ENCODE measurements at regions not wholly inside any gene's neighbourhood (a gene's known extent, or its start where the extent isn't known, plus 50 kb on each side); places are given as distances from the start of the nearest gene placed in this dataset.
"Not testable (repeated sequence)": the region's sequence is repeated elsewhere in the genome, so short reads cannot be mapped to it uniquely, and the experiment has no call there.

- Histone ChIP-seq H3K9me3 (ENCODE audit: control insufficient read depth in 2 of 2, low read length in 2 of 2) (no peaks in the 10 kb centered on the region), H3K27me3 (ENCODE audit: control insufficient read depth in 2 of 2, insufficient read depth in 2 of 2, low read length in 2 of 2) (no peaks in the 10 kb centered on the region), H3K27ac (ENCODE audit: low read depth in 2 of 2, low read length in 2 of 2) (no peak overlapping the region), H3K4me1 (ENCODE audit: control insufficient read depth in 2 of 2, insufficient read depth in 2 of 2, low read length in 2 of 2) (no peaks in the 10 kb centered on the region), H3K4me3 (ENCODE audit: low read length in 2 of 2) (no peak overlapping the region), H3K9ac (ENCODE audit: low read depth in 1 of 2, low read length in 2 of 2) (no peak overlapping the region), H3K36me3 (ENCODE audit: control insufficient read depth in 2 of 2, insufficient read depth in 2 of 2, low read length in 2 of 2) (no peaks in the 10 kb centered on the region)
Measured at GRCh38 chr5:121049971-121050370, 585.9 kb downstream of the PRR16 start.

DNA sequence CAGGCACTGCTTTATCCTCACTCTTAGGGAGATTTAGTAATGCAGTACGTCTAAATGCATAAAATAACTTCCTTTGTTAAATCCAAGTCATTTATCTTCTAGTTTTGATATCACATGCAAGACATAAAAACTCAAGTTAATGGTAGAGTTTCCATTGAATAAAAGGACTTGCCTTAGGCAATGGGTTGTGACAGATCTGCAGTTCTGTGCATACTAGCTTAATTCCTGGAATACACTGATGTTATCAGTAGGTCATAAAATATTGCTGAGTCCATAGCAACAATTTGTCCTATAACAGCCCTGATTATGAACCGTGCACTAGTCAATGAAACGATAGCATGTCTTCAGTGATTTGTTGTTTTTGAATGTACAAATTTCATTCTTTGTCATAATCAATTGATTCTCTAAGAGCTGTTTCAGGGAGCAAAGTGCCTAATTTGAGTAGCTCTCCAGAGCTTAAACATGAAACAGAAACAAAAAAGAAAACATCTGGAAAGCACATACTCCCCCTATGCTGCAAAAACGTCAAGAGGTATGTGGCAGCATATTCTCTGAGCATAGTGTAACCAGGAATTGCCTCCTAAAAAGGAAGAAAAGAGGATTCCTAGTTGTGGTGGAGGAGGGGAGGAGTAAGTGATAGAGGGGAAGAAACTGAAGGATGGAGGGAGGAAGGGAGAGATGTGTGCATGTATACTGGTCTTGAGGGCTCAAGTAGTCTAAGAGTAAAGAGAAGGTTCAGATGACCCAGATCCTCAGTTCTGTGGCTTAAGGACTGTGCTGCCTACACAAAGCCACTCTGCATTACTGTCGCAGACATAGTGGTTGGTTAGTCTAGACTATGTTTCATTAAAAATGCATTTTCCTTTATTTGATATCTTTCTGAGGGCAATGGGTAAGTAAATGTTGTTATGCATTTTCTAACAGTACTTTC lies 589.2 kb downstream of the PRR16 start:
- no peak overlapping the region for H3K4me3 ChIP-seq (ENCODE audit: low read length in 2 of 2)
- no peaks in the 10 kb centered on the region for H3K36me3 ChIP-seq (ENCODE audit: control insufficient read depth in 2 of 2, insufficient read depth in 2 of 2, low read length in 2 of 2)
- H3K4me1 ChIP-seq (ENCODE audit: control insufficient read depth in 2 of 2, insufficient read depth in 2 of 2, low read length in 2 of 2) = no peaks in the 10 kb centered on the region
- no peaks in the 10 kb centered on the region for H3K27me3 ChIP-seq (ENCODE audit: control insufficient read depth in 2 of 2, insufficient read depth in 2 of 2, low read length in 2 of 2)
- no peak overlapping the region for H3K9ac ChIP-seq (ENCODE audit: low read depth in 1 of 2, low read length in 2 of 2)
- no peak overlapping the region for H3K27ac ChIP-seq (ENCODE audit: low read depth in 2 of 2, low read length in 2 of 2)
- H3K9me3 ChIP-seq (ENCODE audit: control insufficient read depth in 2 of 2, low read length in 2 of 2) = no peaks in the 10 kb centered on the region

DNA sequence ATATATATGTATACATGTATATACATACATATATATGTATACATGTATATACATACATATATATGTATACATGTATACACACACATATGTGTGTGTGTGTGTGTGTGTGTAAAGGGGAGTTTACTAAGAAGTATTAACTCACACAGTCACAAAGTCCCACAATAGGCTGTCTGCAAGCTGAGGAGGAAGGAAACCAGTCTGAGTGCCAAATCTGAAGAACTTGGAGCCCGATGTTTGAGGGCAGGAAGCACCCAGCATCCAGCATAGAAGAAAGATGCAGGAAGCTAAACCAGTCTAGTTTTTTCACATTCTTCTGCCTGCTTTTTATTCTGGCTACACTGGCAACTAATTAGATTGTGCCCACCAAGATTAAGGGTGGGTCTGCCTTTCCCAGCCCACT lies 591.5 kb downstream of the PRR16 start:
- H3K27me3 ChIP-seq (ENCODE audit: control insufficient read depth in 2 of 2, insufficient read depth in 2 of 2, low read length in 2 of 2) = no peaks in the 10 kb centered on the region
- no peak overlapping the region for H3K4me3 ChIP-seq (ENCODE audit: low read length in 2 of 2)
- H3K36me3 ChIP-seq (ENCODE audit: control insufficient read depth in 2 of 2, insufficient read depth in 2 of 2, low read length in 2 of 2) = no peaks in the 10 kb centered on the region
- no peak overlapping the region for H3K9ac ChIP-seq (ENCODE audit: low read depth in 1 of 2, low read length in 2 of 2)
- H3K4me1 ChIP-seq (ENCODE audit: control insufficient read depth in 2 of 2, insufficient read depth in 2 of 2, low read length in 2 of 2) = no peaks in the 10 kb centered on the region
- H3K27ac ChIP-seq (ENCODE audit: low read depth in 2 of 2, low read length in 2 of 2) = no peak overlapping the region
- H3K9me3 ChIP-seq (ENCODE audit: control insufficient read depth in 2 of 2, low read length in 2 of 2) = no peaks in the 10 kb centered on the region

GRCh38 chr5:121064241-121064640 lies 600.1 kb downstream of the PRR16 start:
- H3K4me3 ChIP-seq (ENCODE audit: low read length in 2 of 2); H3K27me3 ChIP-seq (ENCODE audit: control insufficient read depth in 2 of 2, insufficient read depth in 2 of 2, low read length in 2 of 2); H3K27ac ChIP-seq (ENCODE audit: low read depth in 2 of 2, low read length in 2 of 2); H3K4me1 ChIP-seq (ENCODE audit: control insufficient read depth in 2 of 2, insufficient read depth in 2 of 2, low read length in 2 of 2); H3K36me3 ChIP-seq (ENCODE audit: control insufficient read depth in 2 of 2, insufficient read depth in 2 of 2, low read length in 2 of 2); H3K9me3 ChIP-seq (ENCODE audit: control insufficient read depth in 2 of 2, low read length in 2 of 2); H3K9ac ChIP-seq (ENCODE audit: low read depth in 1 of 2, low read length in 2 of 2): not testable (repeated sequence)

DNA sequence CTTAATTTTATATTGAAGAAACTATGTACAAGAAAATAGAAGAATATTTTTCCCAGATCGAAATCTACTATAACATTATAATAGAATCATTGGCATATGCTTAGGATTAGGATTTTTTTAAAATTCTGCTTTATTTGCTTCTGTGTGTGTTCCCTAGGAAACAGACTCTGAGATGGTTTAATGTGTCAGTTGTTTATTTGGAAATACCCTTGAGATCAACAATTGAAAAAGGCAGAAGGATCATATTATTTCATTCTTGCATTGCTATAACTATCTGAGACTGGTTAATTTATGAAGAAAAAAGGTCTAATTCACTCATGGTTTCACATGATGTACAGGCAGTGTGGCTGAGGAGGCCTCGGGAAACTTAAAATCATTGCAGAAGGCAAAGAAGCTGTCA lies 622.6 kb downstream of the PRR16 start:
- H3K27ac ChIP-seq (ENCODE audit: low read depth in 2 of 2, low read length in 2 of 2) = no peak overlapping the region
- no peak overlapping the region for H3K9ac ChIP-seq (ENCODE audit: low read depth in 1 of 2, low read length in 2 of 2)
- no peaks in the 10 kb centered on the region for H3K36me3 ChIP-seq (ENCODE audit: control insufficient read depth in 2 of 2, insufficient read depth in 2 of 2, low read length in 2 of 2)
- H3K9me3 ChIP-seq (ENCODE audit: control insufficient read depth in 2 of 2, low read length in 2 of 2) = no peaks in the 10 kb centered on the region
- no peaks in the 10 kb centered on the region for H3K27me3 ChIP-seq (ENCODE audit: control insufficient read depth in 2 of 2, insufficient read depth in 2 of 2, low read length in 2 of 2)
- no peaks in the 10 kb centered on the region for H3K4me1 ChIP-seq (ENCODE audit: control insufficient read depth in 2 of 2, insufficient read depth in 2 of 2, low read length in 2 of 2)
- no peak overlapping the region for H3K4me3 ChIP-seq (ENCODE audit: low read length in 2 of 2)

GRCh38 chr5:121087560-121087959 lies 623.5 kb downstream of the PRR16 start:
- H3K9ac ChIP-seq (ENCODE audit: low read depth in 1 of 2, low read length in 2 of 2) = no peak overlapping the region
- H3K36me3 ChIP-seq (ENCODE audit: control insufficient read depth in 2 of 2, insufficient read depth in 2 of 2, low read length in 2 of 2) = no peaks in the 10 kb centered on the region
- no peaks in the 10 kb centered on the region for H3K4me1 ChIP-seq (ENCODE audit: control insufficient read depth in 2 of 2, insufficient read depth in 2 of 2, low read length in 2 of 2)
- H3K4me3 ChIP-seq (ENCODE audit: low read length in 2 of 2) = no peak overlapping the region
- H3K27me3 ChIP-seq (ENCODE audit: control insufficient read depth in 2 of 2, insufficient read depth in 2 of 2, low read length in 2 of 2) = no peaks in the 10 kb centered on the region
- no peak overlapping the region for H3K27ac ChIP-seq (ENCODE audit: low read depth in 2 of 2, low read length in 2 of 2)
- no peaks in the 10 kb centered on the region for H3K9me3 ChIP-seq (ENCODE audit: control insufficient read depth in 2 of 2, low read length in 2 of 2)

- no peak overlapping the region for H3K4me3 ChIP-seq (ENCODE audit: low read length in 2 of 2)
- H3K36me3 ChIP-seq (ENCODE audit: control insufficient read depth in 2 of 2, insufficient read depth in 2 of 2, low read length in 2 of 2) = no peaks in the 10 kb centered on the region
- no peaks in the 10 kb centered on the region for H3K4me1 ChIP-seq (ENCODE audit: control insufficient read depth in 2 of 2, insufficient read depth in 2 of 2, low read length in 2 of 2)
- H3K27ac ChIP-seq (ENCODE audit: low read depth in 2 of 2, low read length in 2 of 2) = no peak overlapping the region
- no peak overlapping the region for H3K9ac ChIP-seq (ENCODE audit: low read depth in 1 of 2, low read length in 2 of 2)
- H3K27me3 ChIP-seq (ENCODE audit: control insufficient read depth in 2 of 2, insufficient read depth in 2 of 2, low read length in 2 of 2) = no peaks in the 10 kb centered on the region
- H3K9me3 ChIP-seq (ENCODE audit: control insufficient read depth in 2 of 2, low read length in 2 of 2) = no peaks in the 10 kb centered on the region
Measured at GRCh38 chr5:121088341-121088740, 624.2 kb downstream of the PRR16 start.

DNA sequence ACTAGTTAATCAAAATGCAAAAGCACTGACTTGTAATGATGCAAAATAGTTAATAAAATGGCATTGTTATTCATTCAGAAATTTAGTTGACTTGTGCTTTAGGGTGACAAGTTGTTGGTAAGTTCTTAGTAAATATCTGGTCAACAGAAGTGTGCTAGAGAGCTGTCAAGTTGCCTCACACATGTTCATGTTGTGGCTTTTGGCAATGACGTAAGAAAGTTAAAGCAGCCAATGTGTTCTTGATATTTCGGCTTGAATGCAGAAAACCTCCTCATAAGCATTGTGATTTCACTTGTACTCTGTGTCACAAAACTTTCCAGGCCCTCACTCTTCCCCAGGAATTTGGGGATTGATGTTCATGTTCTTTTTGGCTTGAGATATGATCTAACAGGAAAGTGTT lies 626.7 kb downstream of the PRR16 start:
- Histone ChIP-seq H3K4me3 (ENCODE audit: low read length in 2 of 2) (no peak overlapping the region), H3K36me3 (ENCODE audit: control insufficient read depth in 2 of 2, insufficient read depth in 2 of 2, low read length in 2 of 2) (no peaks in the 10 kb centered on the region), H3K4me1 (ENCODE audit: control insufficient read depth in 2 of 2, insufficient read depth in 2 of 2, low read length in 2 of 2) (no peaks in the 10 kb centered on the region), H3K27ac (ENCODE audit: low read depth in 2 of 2, low read length in 2 of 2) (no peak overlapping the region), H3K9ac (ENCODE audit: low read depth in 1 of 2, low read length in 2 of 2) (no peak overlapping the region), H3K27me3 (ENCODE audit: control insufficient read depth in 2 of 2, insufficient read depth in 2 of 2, low read length in 2 of 2) (no peaks in the 10 kb centered on the region), H3K9me3 (ENCODE audit: control insufficient read depth in 2 of 2, low read length in 2 of 2) (no peaks in the 10 kb centered on the region)

- no peak overlapping the region for H3K9ac ChIP-seq (ENCODE audit: low read depth in 1 of 2, low read length in 2 of 2)
- no peaks in the 10 kb centered on the region for H3K9me3 ChIP-seq (ENCODE audit: control insufficient read depth in 2 of 2, low read length in 2 of 2)
- no peak overlapping the region for H3K4me3 ChIP-seq (ENCODE audit: low read length in 2 of 2)
- no peaks in the 10 kb centered on the region for H3K27me3 ChIP-seq (ENCODE audit: control insufficient read depth in 2 of 2, insufficient read depth in 2 of 2, low read length in 2 of 2)
- no peaks in the 10 kb centered on the region for H3K4me1 ChIP-seq (ENCODE audit: control insufficient read depth in 2 of 2, insufficient read depth in 2 of 2, low read length in 2 of 2)
- no peak overlapping the region for H3K27ac ChIP-seq (ENCODE audit: low read depth in 2 of 2, low read length in 2 of 2)
- no peaks in the 10 kb centered on the region for H3K36me3 ChIP-seq (ENCODE audit: control insufficient read depth in 2 of 2, insufficient read depth in 2 of 2, low read length in 2 of 2)
Measured at GRCh38 chr5:121100931-121101330, 636.8 kb downstream of the PRR16 start.

DNA sequence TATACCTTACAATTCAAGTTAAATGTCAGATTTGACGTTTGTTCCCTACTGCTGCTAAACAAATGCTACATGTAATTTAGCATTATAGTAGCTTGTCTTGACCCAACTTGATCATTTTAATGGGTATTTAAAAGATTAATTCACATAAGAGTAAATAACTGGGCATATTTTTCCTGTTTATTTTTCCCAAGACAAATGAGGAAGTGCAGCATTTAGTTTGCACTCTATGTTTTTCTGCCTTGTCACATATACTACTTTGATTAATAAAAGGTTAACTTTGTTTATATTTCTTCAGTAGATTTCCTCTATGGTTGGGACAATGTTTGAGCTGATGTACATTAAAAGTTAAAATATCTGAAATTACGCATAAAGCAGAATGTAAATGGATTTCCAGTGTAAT lies 641.8 kb downstream of the PRR16 start:
- no peaks in the 10 kb centered on the region for H3K9me3 ChIP-seq (ENCODE audit: control insufficient read depth in 2 of 2, low read length in 2 of 2)
- H3K27me3 ChIP-seq (ENCODE audit: control insufficient read depth in 2 of 2, insufficient read depth in 2 of 2, low read length in 2 of 2) = no peaks in the 10 kb centered on the region
- H3K36me3 ChIP-seq (ENCODE audit: control insufficient read depth in 2 of 2, insufficient read depth in 2 of 2, low read length in 2 of 2) = no peaks in the 10 kb centered on the region
- H3K4me1 ChIP-seq (ENCODE audit: control insufficient read depth in 2 of 2, insufficient read depth in 2 of 2, low read length in 2 of 2) = no peaks in the 10 kb centered on the region
- H3K27ac ChIP-seq (ENCODE audit: low read depth in 2 of 2, low read length in 2 of 2) = no peak overlapping the region
- H3K9ac ChIP-seq (ENCODE audit: low read depth in 1 of 2, low read length in 2 of 2) = no peak overlapping the region
- H3K4me3 ChIP-seq (ENCODE audit: low read length in 2 of 2) = no peak overlapping the region

Measured in mucosa of rectum (tissue), 2 donors.